ENCODE measurements at regions not wholly inside any gene's neighbourhood (a gene's known extent, or its start where the extent isn't known, plus 50 kb on each side); places are given as distances from the start of the nearest gene placed in this dataset.

DNA sequence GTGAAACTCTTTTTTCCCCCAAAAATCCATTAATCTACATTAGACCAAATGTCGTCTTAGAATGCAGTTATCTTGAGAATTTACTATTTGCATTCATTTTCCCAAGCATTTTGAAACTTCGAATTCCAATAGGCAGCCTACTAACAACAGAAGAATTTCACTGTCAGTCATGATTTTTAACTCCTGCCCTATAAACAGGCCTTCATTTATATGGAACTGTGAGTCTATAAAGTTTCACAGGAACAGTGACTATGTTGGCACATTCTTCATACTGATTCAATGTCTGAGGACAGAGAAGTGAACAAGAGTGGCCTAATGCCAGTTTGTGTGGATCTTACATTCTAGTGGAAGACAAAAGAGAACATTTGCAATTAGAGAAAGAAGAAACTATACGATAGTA, 198.0 kb downstream of the PCDH17 start:
- no peak for TF ChIP-seq TEAD4 (CRISPR knock-in tag; IDR thresholded peaks at IDR 0.05)
- TF ChIP-seq MXD4 (CRISPR knock-in tag; IDR thresholded peaks at IDR 0.05; ENCODE audit: borderline replicate concordance) = no peak
- no peak for TF ChIP-seq JAZF1 (CRISPR knock-in tag; IDR thresholded peaks at IDR 0.05)
- TF ChIP-seq TP53 (CRISPR knock-in tag; IDR thresholded peaks at IDR 0.05) = no peak
- TF ChIP-seq FOXK1 (CRISPR knock-in tag; IDR thresholded peaks at IDR 0.05) = no peak
- TF ChIP-seq FOXP1 (CRISPR knock-in tag; IDR thresholded peaks at IDR 0.05; ENCODE audit: borderline replicate concordance) = no peak
- TF ChIP-seq JUN (CRISPR knock-in tag; IDR thresholded peaks at IDR 0.05) = no peak
- Mint-ChIP-seq H3K36me3 (no peaks in the 10 kb centered on the region), H3K4me3 (no peak overlapping the region), H3K27me3 (ENCODE audit: low read depth) (no peaks in the 10 kb centered on the region), H3K4me1 (no peaks in the 10 kb centered on the region), H3K27ac (no peak overlapping the region), H3K9me3 (no peaks in the 10 kb centered on the region)
- DNase-seq (ENCODE audit: low spot score) (no peak), ATAC-seq (no peak)
- POLR2A ChIA-PET = no interaction called here
- CTCF ChIA-PET = no interaction called here

DNA sequence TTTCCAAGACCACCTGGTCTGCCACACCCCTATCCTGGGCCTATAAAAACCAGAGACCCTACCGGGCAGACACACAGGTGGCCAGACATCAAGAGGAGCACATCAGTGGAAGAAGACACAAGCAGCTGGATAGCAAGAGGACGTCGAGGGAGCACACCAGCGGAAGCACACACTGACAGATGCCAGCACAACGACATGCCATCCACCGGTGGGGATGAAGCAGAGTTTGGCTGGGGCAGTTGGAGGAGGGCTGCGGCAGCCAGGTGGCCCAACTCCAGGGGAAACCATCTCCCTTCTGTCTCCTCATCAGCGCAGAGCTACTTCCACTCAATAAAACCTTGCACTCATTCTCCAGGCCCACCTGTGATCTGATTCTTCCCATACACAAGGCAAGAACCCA, 200.6 kb downstream of the PCDH17 start:
- H3K9me3 Mint-ChIP-seq = no peaks in the 10 kb centered on the region
- ChIA-PET CTCF (no interaction called here), POLR2A (no interaction called here)
- H3K27me3 Mint-ChIP-seq (ENCODE audit: low read depth) = no peaks in the 10 kb centered on the region
- H3K4me1 Mint-ChIP-seq = peaks cover 9% of the 10 kb centered on the region
- H3K4me3 Mint-ChIP-seq = no peak overlapping the region
- H3K36me3 Mint-ChIP-seq = no peaks in the 10 kb centered on the region
- H3K27ac Mint-ChIP-seq = no peak overlapping the region
- no peak for TF ChIP-seq ZNF423 (CRISPR knock-in tag; IDR thresholded peaks at IDR 0.05)
- TF ChIP-seq ZNF416 (CRISPR knock-in tag; IDR thresholded peaks at IDR 0.05) = no peak
- TF ChIP-seq, protein P1, sequence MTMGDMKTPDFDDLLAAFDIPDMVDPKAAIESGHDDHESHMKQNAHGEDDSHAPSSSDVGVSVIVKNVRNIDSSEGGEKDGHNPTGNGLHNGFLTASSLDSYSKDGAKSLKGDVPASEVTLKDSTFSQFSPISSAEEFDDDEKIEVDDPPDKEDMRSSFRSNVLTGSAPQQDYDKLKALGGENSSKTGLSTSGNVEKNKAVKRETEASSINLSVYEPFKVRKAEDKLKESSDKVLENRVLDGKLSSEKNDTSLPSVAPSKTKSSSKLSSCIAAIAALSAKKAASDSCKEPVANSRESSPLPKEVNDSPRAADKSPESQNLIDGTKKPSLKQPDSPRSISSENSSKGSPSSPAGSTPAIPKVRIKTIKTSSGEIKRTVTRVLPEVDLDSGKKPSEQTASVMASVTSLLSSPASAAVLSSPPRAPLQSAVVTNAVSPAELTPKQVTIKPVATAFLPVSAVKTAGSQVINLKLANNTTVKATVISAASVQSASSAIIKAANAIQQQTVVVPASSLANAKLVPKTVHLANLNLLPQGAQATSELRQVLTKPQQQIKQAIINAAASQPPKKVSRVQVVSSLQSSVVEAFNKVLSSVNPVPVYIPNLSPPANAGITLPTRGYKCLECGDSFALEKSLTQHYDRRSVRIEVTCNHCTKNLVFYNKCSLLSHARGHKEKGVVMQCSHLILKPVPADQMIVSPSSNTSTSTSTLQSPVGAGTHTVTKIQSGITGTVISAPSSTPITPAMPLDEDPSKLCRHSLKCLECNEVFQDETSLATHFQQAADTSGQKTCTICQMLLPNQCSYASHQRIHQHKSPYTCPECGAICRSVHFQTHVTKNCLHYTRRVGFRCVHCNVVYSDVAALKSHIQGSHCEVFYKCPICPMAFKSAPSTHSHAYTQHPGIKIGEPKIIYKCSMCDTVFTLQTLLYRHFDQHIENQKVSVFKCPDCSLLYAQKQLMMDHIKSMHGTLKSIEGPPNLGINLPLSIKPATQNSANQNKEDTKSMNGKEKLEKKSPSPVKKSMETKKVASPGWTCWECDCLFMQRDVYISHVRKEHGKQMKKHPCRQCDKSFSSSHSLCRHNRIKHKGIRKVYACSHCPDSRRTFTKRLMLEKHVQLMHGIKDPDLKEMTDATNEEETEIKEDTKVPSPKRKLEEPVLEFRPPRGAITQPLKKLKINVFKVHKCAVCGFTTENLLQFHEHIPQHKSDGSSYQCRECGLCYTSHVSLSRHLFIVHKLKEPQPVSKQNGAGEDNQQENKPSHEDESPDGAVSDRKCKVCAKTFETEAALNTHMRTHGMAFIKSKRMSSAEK (CRISPR knock-in tag; IDR thresholded peaks at IDR 0.05; ENCODE audit: borderline replicate concordance) = no peak
- no peak for TF ChIP-seq GTF2I (CRISPR knock-in tag; conservative IDR thresholded peaks at IDR 0.05)
- TF ChIP-seq TCF7 (CRISPR knock-in tag; IDR thresholded peaks at IDR 0.05; ENCODE audit: low read depth) = no peak
- ATAC-seq (no peak), DNase-seq (ENCODE audit: low spot score) (no peak)

DNA sequence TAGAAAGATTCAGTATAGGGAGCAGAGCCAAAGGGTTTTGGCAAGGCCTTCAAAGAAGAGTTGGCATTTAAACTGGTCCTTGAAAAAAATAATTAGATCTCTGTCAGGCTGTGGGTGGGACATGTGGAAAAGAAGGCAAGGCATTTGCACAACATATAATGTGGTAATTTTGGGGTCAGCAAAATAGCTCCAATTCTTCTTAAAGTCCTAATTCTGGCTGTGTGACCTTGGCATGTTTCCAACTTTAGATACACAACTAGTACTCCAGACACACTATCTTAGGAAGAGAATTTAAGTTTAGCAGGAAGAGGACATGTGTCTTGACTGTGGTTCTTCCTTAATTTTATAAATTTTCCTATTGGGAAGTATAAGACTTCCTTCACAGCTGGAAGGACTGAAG, 206.3 kb downstream of the PCDH17 start:
- DNase-seq (ENCODE audit: low spot score) (no peak), ATAC-seq (no peak)
- Mint-ChIP-seq H3K9me3 (no peaks in the 10 kb centered on the region), H3K27ac (no peak overlapping the region), H3K4me1 (peaks cover 11% of the 10 kb centered on the region), H3K27me3 (ENCODE audit: low read depth) (no peaks in the 10 kb centered on the region), H3K4me3 (no peak overlapping the region), H3K36me3 (no peaks in the 10 kb centered on the region)
- POLR2A ChIA-PET = no interaction called here
- CTCF ChIA-PET = no interaction called here
- TF ChIP-seq NR3C1 (CRISPR knock-in tag; conservative IDR thresholded peaks at IDR 0.05; ENCODE audit: low read depth) = no peak
- no peak for TF ChIP-seq ATF3 (CRISPR knock-in tag; conservative IDR thresholded peaks at IDR 0.05)
- no peak for TF ChIP-seq EMX1 (CRISPR knock-in tag; IDR thresholded peaks at IDR 0.05)
- TF ChIP-seq RELA (CRISPR knock-in tag; IDR thresholded peaks at IDR 0.05; ENCODE audit: borderline replicate concordance) = no peak
- TF ChIP-seq MXD4 (CRISPR knock-in tag; IDR thresholded peaks at IDR 0.05; ENCODE audit: borderline replicate concordance) = no peak
- TF ChIP-seq, protein P2, sequence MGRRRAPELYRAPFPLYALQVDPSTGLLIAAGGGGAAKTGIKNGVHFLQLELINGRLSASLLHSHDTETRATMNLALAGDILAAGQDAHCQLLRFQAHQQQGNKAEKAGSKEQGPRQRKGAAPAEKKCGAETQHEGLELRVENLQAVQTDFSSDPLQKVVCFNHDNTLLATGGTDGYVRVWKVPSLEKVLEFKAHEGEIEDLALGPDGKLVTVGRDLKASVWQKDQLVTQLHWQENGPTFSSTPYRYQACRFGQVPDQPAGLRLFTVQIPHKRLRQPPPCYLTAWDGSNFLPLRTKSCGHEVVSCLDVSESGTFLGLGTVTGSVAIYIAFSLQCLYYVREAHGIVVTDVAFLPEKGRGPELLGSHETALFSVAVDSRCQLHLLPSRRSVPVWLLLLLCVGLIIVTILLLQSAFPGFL (CRISPR knock-in tag; IDR thresholded peaks at IDR 0.05; ENCODE audit: borderline replicate concordance) = no peak
- no peak for TF ChIP-seq HMGA2 (CRISPR knock-in tag; IDR thresholded peaks at IDR 0.05)
- TF ChIP-seq, protein P3, sequence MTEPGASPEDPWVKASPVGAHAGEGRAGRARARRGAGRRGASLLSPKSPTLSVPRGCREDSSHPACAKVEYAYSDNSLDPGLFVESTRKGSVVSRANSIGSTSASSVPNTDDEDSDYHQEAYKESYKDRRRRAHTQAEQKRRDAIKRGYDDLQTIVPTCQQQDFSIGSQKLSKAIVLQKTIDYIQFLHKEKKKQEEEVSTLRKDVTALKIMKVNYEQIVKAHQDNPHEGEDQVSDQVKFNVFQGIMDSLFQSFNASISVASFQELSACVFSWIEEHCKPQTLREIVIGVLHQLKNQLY (CRISPR knock-in tag; IDR thresholded peaks at IDR 0.05) = no peak
- TF ChIP-seq SOX15 (CRISPR knock-in tag; IDR thresholded peaks at IDR 0.05) = no peak
- TF ChIP-seq SMAD3 (CRISPR knock-in tag; IDR thresholded peaks at IDR 0.05; ENCODE audit: borderline replicate concordance) = no peak
- TF ChIP-seq, protein P4, sequence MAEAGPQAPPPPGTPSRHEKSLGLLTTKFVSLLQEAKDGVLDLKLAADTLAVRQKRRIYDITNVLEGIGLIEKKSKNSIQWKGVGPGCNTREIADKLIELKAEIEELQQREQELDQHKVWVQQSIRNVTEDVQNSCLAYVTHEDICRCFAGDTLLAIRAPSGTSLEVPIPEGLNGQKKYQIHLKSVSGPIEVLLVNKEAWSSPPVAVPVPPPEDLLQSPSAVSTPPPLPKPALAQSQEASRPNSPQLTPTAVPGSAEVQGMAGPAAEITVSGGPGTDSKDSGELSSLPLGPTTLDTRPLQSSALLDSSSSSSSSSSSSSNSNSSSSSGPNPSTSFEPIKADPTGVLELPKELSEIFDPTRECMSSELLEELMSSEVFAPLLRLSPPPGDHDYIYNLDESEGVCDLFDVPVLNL (CRISPR knock-in tag; IDR thresholded peaks at IDR 0.05; ENCODE audit: borderline replicate concordance, low read depth) = no peak
- TF ChIP-seq ZBTB43 (CRISPR knock-in tag; IDR thresholded peaks at IDR 0.05) = no peak
- TF ChIP-seq ERG (CRISPR knock-in tag; IDR thresholded peaks at IDR 0.05) = no peak
- TF ChIP-seq FOXP1 (CRISPR knock-in tag; IDR thresholded peaks at IDR 0.05; ENCODE audit: borderline replicate concordance) = no peak

Data from WTC11 (cell line).